Trophoblast cell (in vitro differentiated cells and primary cell): ENCODE measurements at regions not wholly inside any gene's neighbourhood (a gene's known extent, or its start where the extent isn't known, plus 50 kb on each side); places are given as distances from the start of the nearest gene placed in this dataset.

Source experiments
- DNase-seq, 2 donors: peaks; one replicate each; pipeline ENCODE4 v3.0.0-alpha.2; 2016
- H2AFZ ChIP-seq: 2 replicates; pipeline ENCODE4 v1.6.1; 2013; ENCODE audit warnings: low read length, moderate library complexity, mild to moderate bottlenecking; ENCODE audit not compliant: insufficient read depth, poor library complexity
- H2AK5ac ChIP-seq: 2 replicates; pipeline ENCODE4 v1.6.1; 2013; ENCODE audit warnings: mild to moderate bottlenecking, low read length
- H2BK120ac ChIP-seq: 2 replicates; pipeline ENCODE4 v1.6.1; 2013; ENCODE audit warnings: low read length, mild to moderate bottlenecking, moderate library complexity; ENCODE audit not compliant: insufficient read depth, poor library complexity
- H2BK12ac ChIP-seq: 2 replicates; pipeline ENCODE4 v1.6.1; 2013; ENCODE audit warnings: mild to moderate bottlenecking, low read length, moderate library complexity
- H2BK5ac ChIP-seq: 2 replicates; pipeline ENCODE4 v1.6.1; 2013; ENCODE audit warnings: low read length, low read depth, moderate library complexity, mild to moderate bottlenecking; ENCODE audit not compliant: poor library complexity
- H3K14ac ChIP-seq: 2 replicates; pipeline ENCODE4 v1.6.1; 2013; ENCODE audit warnings: mild to moderate bottlenecking, low read length
- H3K18ac ChIP-seq: 2 replicates; pipeline ENCODE4 v1.6.1; 2013; ENCODE audit warnings: mild to moderate bottlenecking, low read length
- H3K23ac ChIP-seq: 2 replicates; pipeline ENCODE4 v1.6.1; 2013; ENCODE audit warnings: low read length
- H3K27ac ChIP-seq: 2 replicates; pipeline ENCODE4 v1.5.1; 2013; ENCODE audit warnings: low read depth, mild to moderate bottlenecking, inconsistent platforms, low read length, moderate library complexity
- H3K27me3 ChIP-seq: 2 replicates; pipeline ENCODE4 v1.6.1; 2013; ENCODE audit warnings: inconsistent platforms, mild to moderate bottlenecking, low read length, moderate library complexity; ENCODE audit not compliant: insufficient read depth
- H3K36me3 ChIP-seq, 2 experiments: 1 replicate in 1 of 2; 2 replicates in 1 of 2; pipeline ENCODE4 v1.6.1; 2013; ENCODE audit warnings: low read length in 2 of 2, mild to moderate bottlenecking in 2 of 2, moderate library complexity in 1 of 2; ENCODE audit not compliant: insufficient read depth in 2 of 2, control insufficient read depth in 1 of 2
- H3K4ac ChIP-seq: 2 replicates; pipeline ENCODE4 v1.6.1; 2013; ENCODE audit warnings: low read depth, mild to moderate bottlenecking, low read length, moderate library complexity
- H3K4me1 ChIP-seq, 2 experiments: 1 replicate in 1 of 2; 2 replicates in 1 of 2; pipeline ENCODE4 v1.6.1; 2013; ENCODE audit warnings: low read length in 2 of 2, mild to moderate bottlenecking in 2 of 2, moderate library complexity in 1 of 2; ENCODE audit not compliant: insufficient read depth in 2 of 2, control insufficient read depth in 1 of 2
- H3K4me2 ChIP-seq: 2 replicates; pipeline ENCODE4 v1.6.1; 2013; ENCODE audit warnings: inconsistent platforms, mild to moderate bottlenecking, low read length, moderate library complexity
- H3K4me3 ChIP-seq: 2 replicates; pipeline ENCODE4 v1.5.1; 2013; ENCODE audit warnings: mild to moderate bottlenecking, low read depth, low read length, inconsistent platforms
- H3K79me1 ChIP-seq: one replicate; pipeline ENCODE4 v1.6.1; 2013; ENCODE audit warnings: low read length
- H3K79me2 ChIP-seq: 2 replicates; pipeline ENCODE4 v1.6.1; 2013; ENCODE audit warnings: low read length, mild to moderate bottlenecking; ENCODE audit not compliant: control insufficient read depth, insufficient read depth, poor library complexity
- H3K9ac ChIP-seq: 2 replicates; pipeline ENCODE4 v1.6.1; 2013; ENCODE audit warnings: mild to moderate bottlenecking, low read length
- H3K9me3 ChIP-seq: 2 replicates; pipeline ENCODE4 v1.6.1; 2013; ENCODE audit warnings: low read depth, mild to moderate bottlenecking, control low read depth, inconsistent platforms, low read length; ENCODE audit not compliant: insufficient read depth
- H4K12ac ChIP-seq: 2 replicates; pipeline ENCODE4 v1.6.1; 2013; ENCODE audit warnings: low read depth, mild to moderate bottlenecking, low read length, moderate library complexity
- H4K8ac ChIP-seq: 2 replicates; pipeline ENCODE4 v1.6.1; 2013; ENCODE audit warnings: low read depth, mild to moderate bottlenecking, low read length, moderate library complexity
- H4K91ac ChIP-seq: one replicate; pipeline ENCODE4 v1.6.1; 2013; ENCODE audit warnings: low read depth, mild to moderate bottlenecking, low read length, moderate library complexity
- WGBS: extraction: QIAGEN DNeasy Blood & Tissue Kit; methylation state at CpG from one replicate; pipeline ENCODE4 v1.1.7; 2013; ENCODE audit warnings: missing lambda C conversion rate; ENCODE audit not compliant: insufficient read length, insufficient coverage; ENCODE audit errors: extremely low coverage; 5-methylcytosine and 5-hydroxymethylcytosine counted together

GRCh38 chr2:36140391-36140790 is 215.2 kb upstream of the CRIM1 start:
- H4K8ac ChIP-seq, result no peak overlapping the region
- no peak overlapping the region for H4K12ac ChIP-seq

GRCh38 chr2:36137612-36138011 is 218.0 kb upstream of the CRIM1 start:
- H3K23ac ChIP-seq, result no peak overlapping the region
- no peaks in the 10 kb centered on the region for H3K9me3 ChIP-seq
- no peaks in the 10 kb centered on the region for H3K36me3 ChIP-seq
- WGBS, result no CpG with 5 or more reads among the region's 3 CpGs
- no peak overlapping the region for H4K91ac ChIP-seq
- no peak overlapping the region for H2BK12ac ChIP-seq
- H3K79me2 ChIP-seq, result no peaks in the 10 kb centered on the region
- no peak overlapping the region for H3K27ac ChIP-seq
- H3K14ac ChIP-seq, result no peak overlapping the region
- H2AFZ ChIP-seq, result no peak overlapping the region
- H2BK120ac ChIP-seq, result no peak overlapping the region
- H3K4me3 ChIP-seq, result no peak overlapping the region
- no peaks in the 10 kb centered on the region for H3K4me1 ChIP-seq
- H3K79me1 ChIP-seq, result no peaks in the 10 kb centered on the region
- H3K4ac ChIP-seq, result no peak overlapping the region
- H3K9ac ChIP-seq, result no peak overlapping the region
- H4K12ac ChIP-seq, result no peak overlapping the region
- H3K4me2 ChIP-seq, result no peak overlapping the region
- no peak for DNase-seq
- H2BK5ac ChIP-seq, result no peak overlapping the region
- no peak overlapping the region for H2AK5ac ChIP-seq
- no peak overlapping the region for H4K8ac ChIP-seq
- no peak overlapping the region for H3K18ac ChIP-seq
- H3K27me3 ChIP-seq, result no peaks in the 10 kb centered on the region

More at GRCh38 chr2:36140391-36140790, 215.2 kb upstream of the CRIM1 start:
- Histone ChIP-seq H3K9me3 (no peaks in the 10 kb centered on the region), H3K4me1 (no peaks in the 10 kb centered on the region), H3K79me1 (no peaks in the 10 kb centered on the region), H3K4me2 (no peak overlapping the region), H3K18ac (no peak overlapping the region), H3K27me3 (no peaks in the 10 kb centered on the region), H3K36me3 (no peaks in the 10 kb centered on the region), H2BK12ac (no peak overlapping the region), H2BK120ac (no peak overlapping the region), H3K9ac (no peak overlapping the region), H3K79me2 (no peaks in the 10 kb centered on the region), H3K14ac (no peak overlapping the region), H3K4me3 (no peak overlapping the region), H2AK5ac (no peak overlapping the region), H2BK5ac (no peak overlapping the region), H3K27ac (no peak overlapping the region), H3K4ac (no peak overlapping the region), H3K23ac (no peak overlapping the region), H4K91ac (no peak overlapping the region), H2AFZ (no peak overlapping the region)
- DNase-seq, result no peak

DNA sequence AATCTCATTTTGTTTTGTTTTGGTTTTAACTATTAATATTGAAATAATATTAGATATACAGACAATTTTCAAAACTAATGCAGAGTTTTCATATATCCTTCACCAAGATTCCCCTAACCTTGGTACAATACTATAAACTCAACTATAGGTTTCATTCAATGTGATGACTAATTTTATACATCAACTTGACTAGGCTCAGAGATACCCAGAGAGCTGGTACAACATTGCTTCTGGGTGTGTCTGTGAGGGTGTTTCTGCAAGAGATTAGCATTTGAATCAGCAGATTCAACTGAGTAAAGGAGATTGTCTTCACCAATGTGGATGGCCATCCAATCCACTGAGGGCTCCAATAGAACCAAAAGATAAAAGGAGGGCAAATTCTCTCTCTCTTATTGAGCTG is 221.3 kb upstream of the CRIM1 start:
- H3K79me1 ChIP-seq, result no peaks in the 10 kb centered on the region
- H3K14ac ChIP-seq, result no peak overlapping the region
- H3K23ac ChIP-seq, result no peak overlapping the region
- H2BK5ac ChIP-seq, result no peak overlapping the region
- H3K9ac ChIP-seq, result no peak overlapping the region
- H2AFZ ChIP-seq, result no peak overlapping the region
- no peak overlapping the region for H4K8ac ChIP-seq
- H2BK12ac ChIP-seq, result no peak overlapping the region
- no peak overlapping the region for H2AK5ac ChIP-seq
- H3K4me3 ChIP-seq, result no peak overlapping the region
- no peaks in the 10 kb centered on the region for H3K36me3 ChIP-seq
- no peaks in the 10 kb centered on the region for H3K27me3 ChIP-seq
- no peak overlapping the region for H3K27ac ChIP-seq
- H3K4me1 ChIP-seq, result no peaks in the 10 kb centered on the region
- no peak overlapping the region for H3K4me2 ChIP-seq
- H4K12ac ChIP-seq, result no peak overlapping the region
- no peak overlapping the region for H4K91ac ChIP-seq
- H3K9me3 ChIP-seq, result no peaks in the 10 kb centered on the region
- no peak overlapping the region for H3K4ac ChIP-seq
- no peak overlapping the region for H3K18ac ChIP-seq
- no peaks in the 10 kb centered on the region for H3K79me2 ChIP-seq
- DNase-seq, result no peak
- H2BK120ac ChIP-seq, result no peak overlapping the region

- H3K14ac ChIP-seq, result no peak overlapping the region
- DNase-seq, result no peak
- H4K91ac ChIP-seq, result no peak overlapping the region
- no peak overlapping the region for H3K4ac ChIP-seq
- no peak overlapping the region for H2AFZ ChIP-seq
- no peaks in the 10 kb centered on the region for H3K4me1 ChIP-seq
- no peak overlapping the region for H3K4me2 ChIP-seq
- H3K27me3 ChIP-seq, result no peaks in the 10 kb centered on the region
- H3K36me3 ChIP-seq, result no peaks in the 10 kb centered on the region
- no peak overlapping the region for H2BK5ac ChIP-seq
- H3K9ac ChIP-seq, result no peak overlapping the region
- H3K9me3 ChIP-seq, result no peaks in the 10 kb centered on the region
- H3K79me2 ChIP-seq, result no peaks in the 10 kb centered on the region
- H3K23ac ChIP-seq, result no peak overlapping the region
- WGBS, result no CpG with 5 or more reads among the region's 2 CpGs
- no peak overlapping the region for H2BK12ac ChIP-seq
- no peak overlapping the region for H3K4me3 ChIP-seq
- no peak overlapping the region for H3K27ac ChIP-seq
- H2AK5ac ChIP-seq, result no peak overlapping the region
- no peak overlapping the region for H3K18ac ChIP-seq
- H4K8ac ChIP-seq, result no peak overlapping the region
- H3K79me1 ChIP-seq, result no peaks in the 10 kb centered on the region
- H4K12ac ChIP-seq, result no peak overlapping the region
- H2BK120ac ChIP-seq, result no peak overlapping the region
These were observed 227.2 kb upstream of the CRIM1 start for GRCh38 chr2:36128359-36128758.

GRCh38 chr2:36125702-36126101 is 229.9 kb upstream of the CRIM1 start:
- no peak overlapping the region for H3K18ac ChIP-seq
- no peak overlapping the region for H3K9ac ChIP-seq
- WGBS, result no CpG with 5 or more reads among the region's 7 CpGs

More at GRCh38 chr2:36125702-36126101, 229.9 kb upstream of the CRIM1 start:
- Histone ChIP-seq H3K9me3 (peaks cover 2% of the 10 kb centered on the region), H3K14ac (no peak overlapping the region), H4K12ac (no peak overlapping the region), H3K4ac (no peak overlapping the region), H2BK120ac (no peak overlapping the region), H2AK5ac (no peak overlapping the region), H4K8ac (no peak overlapping the region), H2AFZ (no peak overlapping the region), H3K36me3 (no peaks in the 10 kb centered on the region), H2BK12ac (no peak overlapping the region), H3K27ac (no peak overlapping the region), H2BK5ac (no peak overlapping the region), H3K27me3 (no peaks in the 10 kb centered on the region), H3K23ac (no peak overlapping the region), H3K4me1 (no peaks in the 10 kb centered on the region), H3K79me2 (no peaks in the 10 kb centered on the region), H3K4me3 (no peak overlapping the region), H3K79me1 (no peaks in the 10 kb centered on the region), H3K4me2 (no peak overlapping the region), H4K91ac (no peak overlapping the region)
- DNase-seq, result no peak
